ENCODE measurements at regions not wholly inside any gene's neighbourhood (a gene's known extent, or its start where the extent isn't known, plus 50 kb on each side); places are given as distances from the start of the nearest gene placed in this dataset.
"Not testable (repeated sequence)": the region's sequence is repeated elsewhere in the genome, so short reads cannot be mapped to it uniquely, and the experiment has no call there.

DNA sequence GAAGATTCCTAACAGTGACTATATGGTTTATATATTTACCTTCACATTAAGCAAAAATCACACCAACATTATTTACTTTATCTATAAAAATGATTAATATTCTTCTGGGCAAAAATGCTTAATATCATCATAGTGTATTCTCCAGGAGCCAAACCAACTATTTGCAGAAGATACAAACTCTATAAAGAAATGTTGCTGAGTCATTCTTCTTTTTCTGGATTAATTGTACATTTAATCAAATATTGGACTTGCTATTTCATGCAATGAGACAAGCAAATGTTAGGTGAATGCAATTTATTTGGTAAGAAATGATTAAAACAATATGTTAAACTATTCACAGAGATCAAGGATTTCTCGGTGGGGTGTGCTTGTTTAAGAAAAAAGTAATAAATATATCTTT is 1075.8 kb downstream of the PCDH9 start:
- DNase-seq (ENCODE audit: low read depth in 2 of 3, low spot score in 1 of 3): no peak

DNA sequence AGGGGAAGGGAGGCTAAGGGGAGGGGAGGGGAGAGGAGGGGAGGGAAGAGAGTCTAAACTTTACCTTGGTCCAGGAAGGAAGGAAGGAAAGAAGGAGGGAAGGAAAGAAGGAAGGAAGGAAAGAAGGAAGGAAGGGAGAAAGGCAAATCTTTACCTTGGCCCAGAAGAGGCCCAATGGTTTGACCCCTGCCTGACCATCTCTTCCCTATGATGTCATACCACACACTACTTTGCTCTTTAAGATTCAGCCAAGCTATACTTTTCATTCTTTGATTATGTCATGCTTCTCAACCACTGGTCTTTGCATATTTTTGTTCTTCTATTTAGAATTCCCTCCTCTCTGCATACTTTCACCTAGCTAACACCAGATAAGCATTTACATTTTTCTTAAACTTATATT is 1077.5 kb downstream of the PCDH9 start:
- no peak for DNase-seq (ENCODE audit: low read depth in 2 of 3, low spot score in 1 of 3)

DNA sequence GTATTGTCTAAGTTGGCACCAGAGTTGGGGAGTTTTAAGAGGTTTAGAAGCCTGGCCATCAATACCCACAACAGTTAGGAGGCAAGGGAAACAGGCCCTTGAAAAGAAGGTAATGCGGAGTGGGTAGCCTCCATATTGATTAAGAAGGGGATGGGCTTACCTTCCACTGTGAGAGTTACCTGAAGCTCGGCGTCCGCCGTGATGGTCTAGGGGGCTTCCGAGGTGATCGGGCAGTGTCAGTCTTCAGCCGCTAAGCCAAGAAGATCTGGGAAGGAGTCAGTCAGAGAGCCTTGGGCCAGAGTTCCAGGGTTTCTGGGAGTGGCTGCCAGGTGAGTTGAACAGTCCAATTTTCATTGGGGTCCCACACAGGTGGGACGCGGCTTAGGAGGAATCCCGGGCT is 1085.8 kb downstream of the PCDH9 start:
- DNase-seq (ENCODE audit: low read depth in 2 of 3, low spot score in 1 of 3): not testable (repeated sequence)

DNA sequence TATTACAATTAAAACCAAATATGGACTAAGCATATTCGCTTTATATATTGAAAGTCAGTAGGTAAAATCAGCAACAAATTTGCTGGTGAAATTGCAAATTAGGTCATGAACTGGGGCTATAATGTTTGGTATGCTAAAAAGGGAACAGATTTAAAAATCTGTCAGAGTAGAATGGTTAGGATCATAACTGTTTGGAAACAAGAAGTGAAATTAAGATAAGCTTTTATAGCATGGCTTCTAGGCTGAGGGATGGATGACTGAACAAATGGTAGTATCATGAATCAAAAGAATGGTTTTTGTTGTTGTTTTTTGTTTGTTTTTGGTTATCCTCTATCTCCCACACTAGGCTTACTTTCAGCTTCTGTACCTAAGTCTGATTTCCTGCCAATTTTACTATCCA is 1090.4 kb downstream of the PCDH9 start:
- DNase-seq (ENCODE audit: low read depth in 2 of 3, low spot score in 1 of 3): no peak

DNA sequence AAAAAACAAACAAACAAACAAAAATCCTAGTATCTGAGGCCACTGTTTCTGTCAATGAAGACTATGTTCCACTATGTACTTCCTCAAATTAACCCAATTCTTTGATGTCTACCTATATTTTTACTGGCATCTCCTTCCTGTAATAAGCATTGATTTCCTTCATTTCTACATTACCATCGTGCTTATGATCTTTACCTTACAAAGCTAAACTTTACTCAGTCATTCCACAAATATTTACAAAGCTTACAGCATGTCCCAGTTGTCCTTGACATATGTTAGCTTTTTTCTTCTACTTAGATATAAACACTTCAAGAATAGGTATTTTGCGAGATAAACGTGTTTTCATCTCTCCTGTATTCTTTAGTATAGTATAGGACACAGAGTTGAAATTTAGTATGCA is 1090.9 kb downstream of the PCDH9 start:
- no peak for DNase-seq (ENCODE audit: low read depth in 2 of 3, low spot score in 1 of 3)

DNA sequence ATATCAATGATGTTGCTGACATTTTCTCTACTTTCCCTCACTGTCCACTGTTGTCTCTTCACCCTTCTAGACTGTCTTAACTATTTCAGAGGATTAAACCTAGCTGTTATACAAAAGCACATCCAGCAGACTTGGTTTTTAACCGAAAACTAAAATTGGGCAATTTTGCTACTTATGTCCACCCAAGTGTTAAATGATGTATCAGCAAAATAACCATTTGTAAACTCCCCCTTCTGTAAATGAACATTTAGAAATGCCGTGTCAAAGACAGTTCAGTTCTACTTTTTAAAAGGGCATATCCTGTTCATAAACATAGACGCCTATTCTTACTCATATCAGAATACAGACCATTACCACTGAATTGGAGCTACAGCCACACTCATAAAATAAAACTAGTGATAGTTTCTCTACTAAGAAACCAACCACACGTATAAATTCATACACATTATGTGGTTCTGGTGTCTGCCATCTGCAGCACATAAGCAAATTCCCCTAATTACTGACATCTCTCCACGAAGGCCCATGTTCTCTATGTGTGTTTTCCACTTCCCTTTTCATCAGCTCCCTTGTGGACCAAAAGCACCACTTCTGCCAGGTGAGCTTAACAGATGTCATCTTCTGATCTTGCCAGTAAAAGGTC is 1091.8 kb downstream of the PCDH9 start:
- DNase-seq (ENCODE audit: low read depth in 2 of 3, low spot score in 1 of 3): no peak

DNA sequence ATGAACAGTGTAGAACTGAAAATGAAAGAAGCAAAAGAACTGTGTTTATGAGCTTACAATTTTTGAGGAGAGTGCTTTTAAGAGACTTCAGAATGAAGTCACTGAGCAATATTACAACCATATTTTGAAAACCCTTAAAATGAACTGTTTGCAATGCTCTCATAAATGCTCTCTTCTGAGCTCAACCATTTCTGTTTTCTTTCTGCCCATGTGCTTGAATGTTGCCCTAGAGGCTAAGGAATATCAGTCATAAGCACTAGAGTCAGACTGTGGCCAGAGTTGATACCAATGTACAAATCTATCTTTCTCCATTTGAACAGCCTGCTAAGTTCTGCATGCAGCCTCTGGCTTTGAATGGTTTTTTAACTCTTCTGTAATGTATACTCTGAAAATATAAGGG is 1092.8 kb downstream of the PCDH9 start:
- DNase-seq (ENCODE audit: low read depth in 2 of 3, low spot score in 1 of 3): no peak

DNA sequence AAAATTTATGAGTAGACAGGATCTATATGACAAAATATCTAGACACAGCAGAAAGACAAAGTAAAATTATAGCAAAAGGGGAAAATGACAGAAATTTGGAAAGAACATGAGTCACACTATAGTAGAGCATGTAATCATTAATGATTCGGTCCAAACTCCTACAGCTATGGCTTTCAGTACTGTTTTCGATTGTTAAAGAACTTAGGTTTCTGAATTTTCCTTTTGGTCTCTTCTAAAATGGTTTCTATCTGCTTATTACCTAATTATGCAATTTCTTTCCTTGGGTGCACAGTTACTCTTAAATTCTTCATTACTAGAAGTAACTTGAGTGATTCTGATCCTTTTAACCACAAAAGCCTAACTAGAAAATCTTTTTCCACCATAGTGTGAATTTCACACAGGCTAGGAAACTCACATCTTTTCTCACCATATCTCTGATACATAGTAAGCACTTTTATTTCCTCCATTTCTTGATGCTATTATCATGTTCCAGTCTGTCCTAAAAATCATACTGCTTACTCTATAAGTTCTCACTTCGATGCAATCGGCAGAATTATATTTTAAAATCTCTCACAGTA is 1101.4 kb downstream of the PCDH9 start:
- no peak for DNase-seq (ENCODE audit: low read depth in 2 of 3, low spot score in 1 of 3)

DNA sequence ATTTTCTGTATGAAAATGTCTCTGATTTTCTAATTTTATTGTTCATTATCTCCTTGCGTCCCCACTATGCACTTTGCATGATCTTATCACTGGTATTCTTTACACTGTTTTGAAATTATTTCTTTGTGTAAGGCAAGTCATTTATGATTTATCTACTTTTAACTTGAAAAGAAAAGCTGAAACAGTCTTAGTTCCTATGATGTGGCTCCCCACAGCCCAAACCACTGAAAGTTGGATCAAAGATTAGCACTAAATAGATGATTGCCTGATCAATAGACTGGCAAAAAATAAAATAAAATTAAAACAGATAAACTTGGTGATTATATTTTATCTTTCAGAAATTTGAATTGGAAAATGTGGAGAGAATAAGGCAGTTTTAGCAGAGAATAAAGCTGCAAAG is 1101.9 kb downstream of the PCDH9 start:
- no peak for DNase-seq (ENCODE audit: low read depth in 2 of 3, low spot score in 1 of 3)

DNA sequence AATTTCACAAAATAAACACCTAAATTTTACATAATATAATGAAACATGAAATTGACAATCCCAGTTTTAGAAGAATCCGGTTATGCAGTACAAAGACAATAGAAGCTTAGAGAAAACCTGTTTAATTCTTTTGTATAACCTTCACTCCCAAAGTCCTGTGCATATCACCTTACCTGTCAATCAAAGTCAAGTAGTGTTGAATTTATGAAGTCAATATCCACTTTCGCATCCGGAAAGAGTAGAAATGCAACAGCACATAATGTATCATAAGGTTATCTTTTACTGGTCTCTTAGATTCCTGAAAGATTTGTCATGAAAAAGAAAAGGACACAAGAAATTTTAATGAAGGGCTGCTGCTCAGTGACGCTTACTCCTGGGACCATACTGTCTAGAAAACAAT is 1112.6 kb downstream of the PCDH9 start:
- no peak for DNase-seq (ENCODE audit: low read depth in 2 of 3, low spot score in 1 of 3)

DNA sequence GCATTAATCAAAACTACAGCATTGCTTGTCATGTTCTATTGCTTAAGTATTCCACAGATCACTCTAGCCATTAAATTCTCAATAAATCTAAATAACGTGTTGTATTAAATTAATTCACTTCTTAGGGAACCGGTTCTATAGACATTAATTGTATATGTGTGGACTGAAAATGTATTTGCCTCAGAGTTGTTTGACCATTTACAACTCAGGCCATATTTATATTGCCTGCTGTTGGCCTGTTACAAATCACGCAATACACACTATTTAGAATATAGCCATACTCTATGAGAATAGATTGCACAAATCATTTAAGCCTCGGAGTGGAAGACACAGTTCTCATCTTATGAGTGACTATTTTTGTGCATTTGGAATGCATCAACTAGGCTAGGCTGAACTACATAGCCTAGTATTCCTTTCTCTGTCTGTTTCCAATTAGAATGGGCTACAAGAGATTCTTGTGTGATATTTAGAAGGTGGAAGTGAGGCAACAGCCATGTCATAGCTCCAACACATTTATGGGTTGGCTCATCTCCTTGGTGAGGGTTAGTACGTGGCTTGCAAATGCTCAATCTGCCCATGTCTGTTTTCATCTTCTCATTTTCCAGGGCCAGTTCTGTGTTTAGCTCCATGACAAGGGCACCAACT is 1116.1 kb downstream of the PCDH9 start:
- DNase-seq (ENCODE audit: low read depth in 2 of 3, low spot score in 1 of 3): no peak

DNA sequence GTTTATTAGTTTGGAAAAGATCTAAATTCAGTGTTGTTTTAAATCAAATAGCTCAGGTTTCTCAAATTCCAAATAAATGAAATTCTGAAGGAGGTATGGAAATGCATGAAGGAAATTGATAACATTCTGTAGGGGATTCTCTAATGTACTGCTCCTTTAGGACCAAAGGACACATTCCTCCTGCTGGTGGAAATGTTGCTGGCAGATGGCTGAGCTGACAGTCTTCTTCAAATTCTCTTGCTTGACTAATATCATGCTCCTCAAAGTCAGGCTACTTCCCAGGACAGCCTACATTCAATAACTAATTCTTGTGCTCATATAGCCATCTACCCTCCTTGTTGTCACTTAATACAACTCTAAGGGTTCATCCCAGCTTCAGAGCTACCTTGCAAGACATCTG is 1118.5 kb downstream of the PCDH9 start:
- no peak for DNase-seq (ENCODE audit: low read depth in 2 of 3, low spot score in 1 of 3)

DNA sequence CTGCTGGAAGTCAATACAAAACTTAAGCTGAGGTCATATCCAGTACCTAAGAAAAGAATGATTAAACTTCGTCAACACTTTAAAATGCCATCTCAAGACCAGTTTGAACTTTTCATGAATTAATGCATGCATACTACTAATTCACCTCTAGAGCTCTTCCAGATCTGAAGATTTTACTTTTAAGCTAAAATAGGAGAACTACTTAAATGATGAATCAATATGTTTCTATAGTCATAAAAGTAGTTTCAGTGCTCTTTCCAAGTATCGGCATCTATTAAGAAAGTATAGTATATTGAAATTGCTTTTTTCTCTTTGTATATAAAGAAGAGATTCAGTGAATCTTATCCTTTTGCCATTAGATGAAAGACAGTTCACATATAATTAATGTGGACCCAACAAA is 1123.9 kb downstream of the PCDH9 start:
- no peak for DNase-seq (ENCODE audit: low read depth in 2 of 3, low spot score in 1 of 3)

DNA sequence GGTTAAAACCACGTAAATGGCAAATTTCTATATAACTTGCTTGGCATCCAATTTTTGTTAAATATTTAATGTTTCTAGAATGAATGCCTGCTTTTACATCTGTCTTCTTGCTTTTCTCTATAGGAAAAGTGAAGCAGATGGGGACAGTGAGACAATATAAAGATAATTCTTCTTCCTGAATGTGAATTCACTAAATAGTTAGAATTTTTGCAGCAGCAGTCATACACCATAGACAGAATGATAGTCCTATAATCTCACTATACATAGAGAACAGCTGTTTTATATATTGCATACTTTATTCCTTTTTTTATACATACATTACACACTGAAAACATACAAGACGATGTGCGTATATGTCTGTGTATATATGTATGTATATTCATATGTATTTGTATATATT is 1127.3 kb downstream of the PCDH9 start:
- no peak for DNase-seq (ENCODE audit: low read depth in 2 of 3, low spot score in 1 of 3)

DNA sequence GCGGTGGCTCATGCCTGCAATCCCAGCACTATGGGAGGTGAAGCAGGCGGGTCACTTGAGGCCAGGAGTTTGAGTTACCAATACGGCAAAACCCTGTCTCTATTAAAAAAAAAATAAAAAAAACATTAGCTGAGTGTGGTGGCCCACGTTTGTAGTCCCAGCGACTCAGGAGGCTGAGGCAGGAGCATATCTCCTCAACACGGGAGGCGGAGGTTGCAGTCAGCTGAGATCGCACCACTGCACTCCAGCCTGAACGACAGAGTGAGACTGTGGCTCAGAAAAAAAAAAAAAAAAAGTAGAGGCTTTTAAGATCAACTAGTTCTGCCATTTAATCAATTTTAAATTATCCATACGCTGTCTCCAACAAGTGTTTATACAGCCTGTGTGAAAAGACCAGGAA is 1130.3 kb downstream of the PCDH9 start:
- no peak for DNase-seq (ENCODE audit: low read depth in 2 of 3, low spot score in 1 of 3)

DNA sequence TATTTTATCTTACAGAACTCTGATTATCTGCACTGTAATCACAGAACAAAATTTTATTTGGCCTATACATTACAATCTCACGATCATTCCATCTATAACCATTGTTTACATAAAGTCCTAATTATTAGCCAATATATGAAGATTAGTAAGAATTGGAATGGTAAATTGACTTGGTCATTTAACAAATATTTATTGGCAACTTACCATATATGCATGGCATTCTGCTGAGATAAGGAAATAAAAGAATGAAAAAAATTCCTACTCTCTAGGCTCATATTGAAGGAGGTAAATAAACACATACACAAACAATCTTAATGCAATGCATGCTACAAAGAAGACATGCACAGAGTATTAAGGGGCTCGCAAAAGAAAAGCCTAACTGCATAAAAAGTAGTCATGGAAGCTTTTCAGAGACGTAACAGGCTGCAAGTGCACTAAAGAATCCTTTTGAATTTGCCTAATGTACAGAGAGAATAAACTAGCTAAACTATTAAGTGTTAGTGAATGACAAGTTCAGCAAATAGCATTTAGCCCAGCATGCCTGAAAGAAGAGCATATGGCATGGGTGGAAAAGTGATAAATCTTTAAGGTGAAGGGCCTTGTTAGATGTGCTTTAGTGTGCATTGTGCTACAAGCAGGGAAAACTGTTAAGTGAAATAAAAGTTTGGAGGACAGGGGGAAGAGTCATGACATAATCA is 1131.1 kb downstream of the PCDH9 start:
- no peak for DNase-seq (ENCODE audit: low read depth in 2 of 3, low spot score in 1 of 3)

DNA sequence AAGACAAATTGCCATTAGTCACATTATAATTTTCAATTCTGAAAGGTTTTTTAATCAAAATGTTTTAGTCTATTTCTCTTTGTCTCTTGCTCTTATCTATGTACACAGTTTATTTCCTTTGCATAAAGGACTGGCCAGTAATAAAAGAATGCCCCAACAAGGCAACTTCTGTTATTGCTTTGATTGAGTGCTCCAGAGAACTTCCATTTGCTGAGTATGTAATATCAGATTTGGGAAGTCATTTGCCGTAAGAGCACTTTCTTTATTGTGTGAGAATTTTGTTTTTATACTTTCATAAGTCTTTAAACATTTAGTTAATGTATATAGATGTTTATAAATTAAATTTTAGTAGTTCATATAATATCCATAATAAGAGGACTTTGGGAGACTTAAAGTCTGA is 1140.4 kb downstream of the PCDH9 start:
- DNase-seq (ENCODE audit: low read depth in 2 of 3, low spot score in 1 of 3): no peak

DNA sequence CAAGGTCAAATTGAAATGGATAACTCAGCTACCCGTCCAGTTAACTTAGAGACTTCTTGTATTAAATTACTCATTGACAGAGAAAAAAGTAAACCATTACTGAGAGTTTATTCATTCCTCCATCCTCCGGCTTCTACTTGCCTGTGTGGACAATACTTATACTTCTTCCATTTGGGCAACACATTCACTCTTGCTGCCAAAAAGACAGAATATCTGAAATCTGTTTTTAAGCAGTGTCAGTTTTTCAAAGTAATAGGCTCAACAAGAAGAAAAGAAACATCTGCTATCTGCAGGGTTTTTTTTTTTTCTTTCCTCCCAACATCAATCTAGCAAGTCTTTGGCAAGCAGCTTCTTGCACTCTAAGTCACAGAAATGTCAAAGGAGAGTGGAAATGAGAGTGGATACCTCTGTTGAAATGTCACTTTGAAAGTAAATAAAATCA is 1142.8 kb downstream of the PCDH9 start:
- DNase-seq (ENCODE audit: low read depth in 2 of 3, low spot score in 1 of 3): no peak

DNA sequence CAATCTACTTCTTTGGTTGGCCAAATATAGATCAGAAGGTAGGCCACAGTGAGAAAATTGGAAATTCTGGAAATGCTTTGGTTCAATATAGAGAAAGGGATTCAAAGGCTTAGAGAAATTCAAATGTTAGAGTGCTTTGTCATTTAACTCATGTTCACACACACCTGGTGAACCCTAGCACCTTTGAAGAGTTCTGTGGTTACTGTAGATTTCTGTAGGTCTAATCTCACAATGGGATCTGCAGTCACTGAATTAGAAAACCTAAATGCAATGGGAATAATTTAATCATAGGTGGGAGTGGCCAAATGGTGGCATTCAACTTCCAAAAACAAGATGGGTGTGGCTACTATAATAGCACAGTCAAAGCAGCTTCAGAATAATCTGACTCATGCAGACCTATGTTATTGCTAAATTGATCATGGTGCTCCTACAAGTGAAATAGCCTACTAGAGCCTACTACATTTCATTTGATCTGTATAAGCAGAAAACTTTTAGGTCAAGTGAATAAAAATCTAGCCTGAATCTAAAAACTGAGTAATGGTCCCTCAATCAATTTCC is 1152.9 kb downstream of the PCDH9 start:
- DNase-seq (ENCODE audit: low read depth in 2 of 3, low spot score in 1 of 3): no peak

DNA sequence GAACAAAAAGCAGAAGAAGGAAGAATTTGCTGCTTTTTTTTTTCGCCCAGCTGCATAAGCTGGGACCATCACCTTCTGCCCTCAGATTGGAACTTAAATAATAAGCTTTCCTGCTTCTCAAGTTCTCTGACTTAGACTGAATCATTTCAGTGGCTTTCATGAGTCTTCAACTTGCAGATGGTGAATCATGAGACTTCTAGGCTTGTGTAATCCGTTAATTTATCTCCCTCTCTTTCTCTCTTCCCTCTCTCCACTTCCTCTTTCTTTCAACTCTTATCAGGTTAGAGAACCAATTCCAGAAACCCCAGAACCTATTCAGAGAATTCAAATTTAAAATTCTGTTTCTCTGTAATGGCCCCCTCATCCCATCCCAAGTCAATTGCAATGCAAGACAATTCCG is 1153.7 kb downstream of the PCDH9 start:
- DNase-seq (ENCODE audit: low read depth in 2 of 3, low spot score in 1 of 3): no peak

DNA sequence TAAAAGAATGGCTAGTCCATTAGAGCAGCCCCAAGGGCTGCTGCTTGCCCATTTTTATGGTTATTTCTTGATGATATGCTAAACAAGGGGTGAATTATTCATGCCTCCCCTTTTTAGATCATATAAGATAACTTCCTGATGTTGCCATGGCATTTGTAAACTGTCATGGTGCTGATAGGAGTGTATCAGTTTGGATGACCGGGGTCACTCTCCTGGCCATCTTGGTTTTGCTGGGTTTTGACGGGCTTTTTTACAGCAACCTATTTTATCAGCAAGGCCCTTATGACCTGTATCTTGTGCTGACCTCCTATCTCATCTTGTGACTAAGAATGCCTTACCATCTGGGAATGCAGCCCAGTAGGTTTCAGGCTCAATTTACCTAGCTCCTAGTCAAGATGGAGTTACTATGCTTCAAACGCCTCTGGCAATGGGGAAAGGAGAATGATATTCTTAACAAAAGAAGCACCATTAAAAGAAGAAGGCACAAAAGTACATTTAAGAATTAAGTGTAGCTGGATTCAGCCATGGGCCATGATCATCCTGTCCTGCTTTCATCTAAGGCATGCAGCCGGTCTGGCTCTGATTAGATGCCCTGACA is 1156.0 kb downstream of the PCDH9 start:
- DNase-seq (ENCODE audit: low read depth in 2 of 3, low spot score in 1 of 3): no peak

DNA sequence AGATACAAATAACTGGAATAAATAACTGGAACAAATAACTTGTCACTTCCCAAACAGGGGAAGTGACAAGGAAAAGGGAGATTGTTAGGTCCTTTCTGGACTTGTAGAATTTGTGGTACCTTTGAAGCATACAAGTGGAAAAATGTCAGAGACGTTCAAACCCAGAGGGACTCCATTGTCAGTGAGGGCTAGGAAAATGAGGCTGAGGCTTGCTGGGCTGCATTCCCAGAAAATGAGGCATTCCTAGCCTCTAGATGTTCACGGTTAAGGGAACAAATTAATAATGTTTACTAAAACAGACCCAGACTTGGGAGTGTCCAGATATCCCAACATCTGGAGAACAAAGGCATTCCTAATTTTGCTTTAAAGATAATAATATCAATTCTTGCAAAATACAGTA is 1158.0 kb downstream of the PCDH9 start:
- not testable (repeated sequence) for DNase-seq (ENCODE audit: low read depth in 2 of 3, low spot score in 1 of 3)
